GM12892 (cell line): ENCODE measurements at regions not wholly inside any gene's neighbourhood (a gene's known extent, or its start where the extent isn't known, plus 50 kb on each side); places are given as distances from the start of the nearest gene placed in this dataset.
"Not testable (repeated sequence)": the region's sequence is repeated elsewhere in the genome, so short reads cannot be mapped to it uniquely, and the experiment has no call there.

Experiments
- DNase-seq: peaks from one replicate; pipeline ENCODE4 v3.0.0; 2011; ENCODE audit not compliant: insufficient read length
- FAIRE-seq: peaks from 2 replicates; lab custom pipeline; 2011; peaks lifted over from hg19 to GRCh38; lab: Jason Lieb, UNC
- POLR2A ChIP-seq: IDR thresholded peaks from 2 replicates; pipeline ENCODE4 v1.6.1; 2011; ENCODE audit warnings: low read depth, low read length, control low read depth
- POLR2AphosphoS5 ChIP-seq: IDR thresholded peaks from 2 replicates; pipeline ENCODE4 v1.6.1; 2011; ENCODE audit warnings: low read depth, low read length, control low read depth
- TAF1 ChIP-seq: IDR thresholded peaks from 2 replicates; pipeline ENCODE4 v1.6.1; 2011; ENCODE audit warnings: low read depth, mild to moderate bottlenecking, control low read depth, low read length, borderline replicate concordance

- no peak for DNase-seq
- TF ChIP-seq POLR2AphosphoS5 (no peak), TAF1 (no peak), POLR2A (no peak)
- no peak for FAIRE-seq
These were observed 1666.9 kb upstream of the WWC1 start for GRCh38 chr5:166624573-166624972.

DNA sequence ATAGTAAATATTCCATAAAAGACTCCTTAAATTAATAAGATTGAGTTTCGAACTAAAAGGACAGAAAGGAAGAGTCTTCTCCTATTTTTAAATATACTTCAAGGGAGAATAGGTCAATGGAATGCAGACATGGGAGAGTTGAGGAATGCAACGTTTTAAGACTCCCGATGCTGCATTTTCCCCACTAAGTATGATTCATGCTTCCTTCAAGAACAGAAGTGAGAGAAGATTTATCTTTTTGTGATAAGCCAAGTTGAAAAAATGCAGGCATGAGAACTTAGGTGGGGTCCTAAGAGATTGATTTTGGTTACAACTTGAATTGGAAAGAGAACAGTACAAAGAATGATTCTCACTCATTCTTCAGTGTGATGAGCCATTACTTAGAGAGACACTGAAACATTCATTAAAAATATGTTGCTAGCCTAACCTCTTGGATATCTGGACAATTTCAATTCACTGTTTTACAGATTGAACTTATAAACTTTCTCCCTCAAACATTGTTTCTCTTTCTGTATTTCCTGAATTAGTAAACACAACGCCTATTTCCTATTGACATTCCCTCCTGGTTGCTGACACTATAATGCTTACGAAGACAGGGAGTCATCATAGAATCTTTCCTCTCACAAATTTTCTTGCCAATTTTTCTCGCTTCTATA, 1666.1 kb upstream of the WWC1 start:
- TF ChIP-seq TAF1: no peak
- TF ChIP-seq POLR2AphosphoS5: no peak
- no peak for TF ChIP-seq POLR2A
- FAIRE-seq (no peak), DNase-seq (no peak)

DNA sequence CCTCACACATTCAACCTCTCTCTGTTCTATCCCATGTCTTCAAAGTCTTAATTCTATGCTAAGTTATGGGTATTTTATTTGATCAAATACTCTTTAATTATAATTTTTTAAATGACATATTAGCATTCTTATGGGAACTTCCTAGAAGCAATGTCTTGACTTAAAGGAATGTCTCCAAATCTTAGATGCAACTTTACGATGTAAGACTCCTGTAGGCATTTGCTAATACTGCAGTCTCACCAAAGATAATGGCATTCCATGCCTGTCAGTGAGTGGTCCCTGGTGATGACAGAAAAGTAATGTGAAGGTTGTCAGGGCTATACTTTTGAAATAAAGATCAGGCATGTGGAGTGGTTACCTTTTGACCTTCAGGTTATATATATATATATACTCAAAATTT, 1654.2 kb upstream of the WWC1 start:
- FAIRE-seq: no peak
- DNase-seq: no peak

DNA sequence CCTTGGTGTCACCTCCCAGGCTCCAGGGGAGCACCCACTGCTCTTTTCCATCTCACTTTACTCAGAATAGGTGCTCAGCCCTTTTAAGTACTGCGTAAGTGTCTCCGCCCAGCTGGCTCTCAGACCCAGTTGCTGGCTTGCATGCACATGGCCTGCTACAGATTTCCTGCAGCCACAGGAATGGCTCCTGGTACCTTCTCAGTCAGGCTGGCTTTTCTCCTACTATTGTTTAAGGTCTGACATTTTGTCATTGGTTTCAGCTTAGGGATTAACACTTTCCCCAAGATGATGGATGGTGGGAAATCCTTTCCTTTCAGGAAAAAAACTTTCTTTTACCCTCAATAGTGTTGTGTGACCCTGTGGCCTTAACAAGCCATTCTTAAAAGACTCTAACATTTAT, 1652.3 kb upstream of the WWC1 start:
- DNase-seq (no peak), FAIRE-seq (no peak)
- TF ChIP-seq TAF1 (no peak), POLR2A (no peak), POLR2AphosphoS5 (no peak)

More for the DNA sequence above, 1654.2 kb upstream of the WWC1 start:
- TF ChIP-seq POLR2A (no peak), TAF1 (no peak), POLR2AphosphoS5 (no peak)

DNA sequence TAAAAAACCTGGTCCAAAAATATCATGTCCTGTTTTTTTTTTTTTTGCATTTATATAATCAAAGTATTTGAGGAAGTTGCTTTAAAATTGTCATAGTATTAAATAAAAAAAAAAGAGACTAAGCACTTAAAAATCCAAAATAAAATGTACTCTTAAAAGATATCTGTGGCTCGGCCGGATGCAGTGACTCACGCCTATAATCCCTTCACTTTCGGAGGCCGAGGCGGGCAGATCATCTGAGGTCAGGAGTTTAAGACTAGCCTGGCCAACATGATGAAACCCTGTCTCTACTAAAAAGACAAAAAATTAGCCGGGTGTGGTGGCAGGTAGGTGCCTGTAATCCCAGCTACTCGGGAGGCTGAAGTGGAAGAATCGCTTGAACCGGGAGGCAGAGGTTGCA, 1651.3 kb upstream of the WWC1 start:
- not testable (repeated sequence) for FAIRE-seq, DNase-seq

DNA sequence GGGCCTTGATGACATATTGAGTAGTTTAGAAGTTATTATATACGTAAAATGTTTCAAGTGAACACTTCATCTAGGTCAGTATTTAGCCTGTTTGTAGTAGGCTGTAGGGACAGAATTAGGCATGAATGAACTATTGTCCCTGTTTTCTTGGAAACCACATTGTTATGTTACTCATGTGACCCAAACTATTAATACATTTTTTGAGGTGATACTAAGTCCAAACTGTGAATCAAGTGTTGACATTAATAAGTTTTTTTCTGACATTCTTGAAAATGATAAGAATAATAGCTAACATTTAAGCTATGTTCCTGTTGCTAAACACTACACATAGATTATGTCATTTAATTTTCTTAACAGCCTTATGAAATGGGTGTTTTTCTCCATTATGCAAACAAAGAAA, 1642.7 kb upstream of the WWC1 start:
- FAIRE-seq (no peak), DNase-seq (no peak)
- no peak for TF ChIP-seq POLR2AphosphoS5
- TF ChIP-seq POLR2A: no peak
- no peak for TF ChIP-seq TAF1

GRCh38 chr5:166649676-166650075, 1641.8 kb upstream of the WWC1 start:
- TF ChIP-seq TAF1: no peak
- no peak for TF ChIP-seq POLR2A
- no peak for TF ChIP-seq POLR2AphosphoS5
- DNase-seq (no peak), FAIRE-seq (no peak)

DNA sequence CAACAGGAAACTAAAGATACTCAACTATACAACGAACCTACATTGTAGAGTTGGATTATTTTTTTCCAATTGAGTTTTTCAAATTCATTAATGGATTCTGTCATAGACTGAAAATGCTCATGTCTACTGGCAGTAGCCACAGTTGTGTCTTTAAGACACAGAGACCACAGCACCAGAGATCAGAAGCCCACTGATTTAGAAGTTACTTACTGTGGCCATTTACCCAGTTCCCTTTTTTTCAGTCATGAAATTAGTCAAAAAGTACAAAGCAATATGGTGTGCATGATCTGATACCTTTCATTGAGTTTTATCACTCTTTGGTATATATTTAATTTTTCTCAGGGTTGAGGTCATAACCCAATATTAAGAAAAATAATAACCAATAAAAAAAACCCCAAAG, 1640.2 kb upstream of the WWC1 start:
- no peak for TF ChIP-seq POLR2A
- no peak for TF ChIP-seq POLR2AphosphoS5
- TF ChIP-seq TAF1: no peak
- DNase-seq: no peak
- no peak for FAIRE-seq

DNA sequence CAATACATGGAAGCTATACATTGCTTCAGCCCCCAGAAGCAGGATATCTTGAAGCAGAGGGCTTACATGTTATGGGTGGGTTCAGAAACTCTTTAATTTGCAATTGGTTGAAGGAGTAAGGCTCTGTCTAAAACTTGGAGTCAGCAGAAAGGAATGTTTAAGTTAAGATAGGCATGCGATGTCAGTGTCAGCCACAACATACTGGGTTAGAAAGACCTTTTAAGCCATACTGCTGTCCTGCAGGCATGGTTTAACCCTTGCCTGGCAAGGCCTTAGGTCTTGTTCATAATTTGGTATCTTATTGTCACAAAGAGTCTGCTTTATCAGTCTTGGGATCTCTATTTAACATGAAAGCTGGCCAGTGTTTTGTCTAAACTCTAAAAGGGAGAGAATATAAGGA, 1619.6 kb upstream of the WWC1 start:
- FAIRE-seq (no peak), DNase-seq (no peak)
- no peak for TF ChIP-seq POLR2A
- no peak for TF ChIP-seq TAF1
- TF ChIP-seq POLR2AphosphoS5: no peak

GRCh38 chr5:166672431-166672830, 1619.0 kb upstream of the WWC1 start:
- TF ChIP-seq POLR2AphosphoS5: no peak
- no peak for TF ChIP-seq POLR2A
- TF ChIP-seq TAF1: no peak
- FAIRE-seq: no peak
- no peak for DNase-seq

- TF ChIP-seq TAF1: no peak
- no peak for TF ChIP-seq POLR2A
- no peak for TF ChIP-seq POLR2AphosphoS5
- DNase-seq (no peak), FAIRE-seq (no peak)
These were observed 1613.6 kb upstream of the WWC1 start for GRCh38 chr5:166677891-166678290.

DNA sequence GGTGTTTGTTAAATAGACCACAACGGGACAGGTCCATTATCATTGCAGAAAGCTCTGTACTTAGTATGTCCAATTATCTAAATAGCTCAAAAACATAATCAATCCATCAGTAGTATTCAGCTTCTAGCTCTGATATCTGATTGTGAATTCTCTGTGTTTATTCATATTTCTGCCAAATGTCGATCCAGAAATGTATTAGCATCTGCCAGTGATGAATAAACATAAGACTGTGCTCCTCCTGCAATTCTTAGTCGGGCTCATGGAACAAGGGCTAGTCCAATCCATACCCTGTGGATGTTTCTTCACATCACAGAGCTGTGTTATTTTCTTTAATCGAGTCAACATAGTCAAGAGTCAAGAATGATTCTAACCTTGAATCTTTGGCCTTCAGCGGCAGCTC, 1612.1 kb upstream of the WWC1 start:
- no peak for FAIRE-seq
- DNase-seq: no peak
- TF ChIP-seq TAF1: no peak
- no peak for TF ChIP-seq POLR2AphosphoS5
- TF ChIP-seq POLR2A: no peak
